Breast epithelium (tissue), 3 donors: ENCODE measurements at regions not wholly inside any gene's neighbourhood (a gene's known extent, or its start where the extent isn't known, plus 50 kb on each side); places are given as distances from the start of the nearest gene placed in this dataset.

ENCODE experiments used
- CTCF ChIP-seq, 3 donors: fragments of 450-650 bp; IDR thresholded peaks; one replicate each; pipeline ENCODE4 v1.5.1; 2016 to 2017; ENCODE audit warnings: antibody characterized with exemption in 3 of 3, mild to moderate bottlenecking in 3 of 3, moderate library complexity in 3 of 3
- POLR2A ChIP-seq: fragments of 450-650 bp; IDR thresholded peaks from one replicate; pipeline ENCODE4 v1.6.1; 2016; ENCODE audit warnings: antibody characterized with exemption, mild to moderate bottlenecking, moderate library complexity
- POLR2AphosphoS5 ChIP-seq, 3 donors: sonication (generic); formaldehyde crosslinking; IDR thresholded peaks; one replicate each; pipeline ENCODE4 v1.6.1; 2017; ENCODE audit warnings: antibody characterized with exemption in 3 of 3

- TF ChIP-seq CTCF (IDR thresholded peaks at IDR 0.05) = no peak
- no peak for TF ChIP-seq POLR2A
- no peak for TF ChIP-seq POLR2AphosphoS5 (IDR thresholded peaks at IDR 0.05)
These were observed 132.8 kb upstream of the ZNF184 start for GRCh38 chr6:27605401-27606342.
